ENCODE measurements at regions not wholly inside any gene's neighbourhood (a gene's known extent, or its start where the extent isn't known, plus 50 kb on each side); places are given as distances from the start of the nearest gene placed in this dataset.

- H3K4me1 ChIP-seq (ENCODE audit: low read length): peaks cover 14% of the 10 kb centered on the region
- no peak overlapping the region for H3K4me3 ChIP-seq (ENCODE audit: low read length)
- no peak for DNase-seq
- no peaks in the 10 kb centered on the region for H3K27me3 ChIP-seq (replicated peaks; ENCODE audit: insufficient read depth, low read length)
- TF ChIP-seq EZH2phosphoT487 (IDR thresholded peaks at IDR 0.05; ENCODE audit: low read length): no peak
- no peak for TF ChIP-seq CTCF (IDR thresholded peaks at IDR 0.05; ENCODE audit: low read length)
- no peak for TF ChIP-seq EZH2 (optimal IDR thresholded peaks at IDR 0.05; ENCODE audit: low read depth, low read length)
- H3K79me2 ChIP-seq (ENCODE audit: low read length): no peaks in the 10 kb centered on the region
- H3K9ac ChIP-seq (ENCODE audit: low read length): no peak overlapping the region
- no peak overlapping the region for H2AFZ ChIP-seq (ENCODE audit: low read length)
- no peaks in the 10 kb centered on the region for H3K9me2 ChIP-seq (replicated peaks; ENCODE audit: insufficient read depth, low read length)
- H3K36me3 ChIP-seq (replicated peaks; ENCODE audit: insufficient read depth, low read length): no peaks in the 10 kb centered on the region
- no peaks in the 10 kb centered on the region for H4K20me1 ChIP-seq (ENCODE audit: insufficient read depth, low read length)
- H3K27ac ChIP-seq (ENCODE audit: low read length): no peak overlapping the region
- H3F3A ChIP-seq (ENCODE audit: insufficient read depth, low read length): peaks cover 15% of the 10 kb centered on the region
- H3K4me2 ChIP-seq (ENCODE audit: low read depth, low read length): no peak overlapping the region
- H3K9me3 ChIP-seq (replicated peaks; ENCODE audit: insufficient read depth, low read length): no peaks in the 10 kb centered on the region
These were observed 133.5 kb downstream of the GADD45G start for GRCh38 chr9:89738137-89738932.

GRCh38 chr9:89739511-89739910 is 134.7 kb downstream of the GADD45G start:
- no peak overlapping the region for H2AFZ ChIP-seq (ENCODE audit: low read length)
- peaks cover 25% of the 10 kb centered on the region for H3K4me1 ChIP-seq (ENCODE audit: low read length)
- H3F3A ChIP-seq (ENCODE audit: insufficient read depth, low read length): peaks cover 26% of the 10 kb centered on the region
- H3K36me3 ChIP-seq (replicated peaks; ENCODE audit: insufficient read depth, low read length): no peaks in the 10 kb centered on the region
- no peak overlapping the region for H3K9ac ChIP-seq (ENCODE audit: low read length)
- no peaks in the 10 kb centered on the region for H3K79me2 ChIP-seq (ENCODE audit: low read length)
- no peak overlapping the region for H3K27ac ChIP-seq (ENCODE audit: low read length)
- TF ChIP-seq EZH2 (optimal IDR thresholded peaks at IDR 0.05; ENCODE audit: low read depth, low read length) (no peak), CTCF (IDR thresholded peaks at IDR 0.05; ENCODE audit: low read length) (no peak), EZH2phosphoT487 (IDR thresholded peaks at IDR 0.05; ENCODE audit: low read length) (no peak)
- H3K9me2 ChIP-seq (replicated peaks; ENCODE audit: insufficient read depth, low read length): no peaks in the 10 kb centered on the region
- DNase-seq: no peak
- H3K4me2 ChIP-seq (ENCODE audit: low read depth, low read length): no peak overlapping the region
- no peaks in the 10 kb centered on the region for H4K20me1 ChIP-seq (ENCODE audit: insufficient read depth, low read length)
- H3K4me3 ChIP-seq (ENCODE audit: low read length): no peak overlapping the region
- no peaks in the 10 kb centered on the region for H3K27me3 ChIP-seq (replicated peaks; ENCODE audit: insufficient read depth, low read length)
- no peaks in the 10 kb centered on the region for H3K9me3 ChIP-seq (replicated peaks; ENCODE audit: insufficient read depth, low read length)

- H3K9me3 ChIP-seq (replicated peaks; ENCODE audit: insufficient read depth, low read length): no peaks in the 10 kb centered on the region
- no peaks in the 10 kb centered on the region for H3K36me3 ChIP-seq (replicated peaks; ENCODE audit: insufficient read depth, low read length)
- peaks cover 27% of the 10 kb centered on the region for H3F3A ChIP-seq (ENCODE audit: insufficient read depth, low read length)
- no peaks in the 10 kb centered on the region for H3K79me2 ChIP-seq (ENCODE audit: low read length)
- H4K20me1 ChIP-seq (ENCODE audit: insufficient read depth, low read length): no peaks in the 10 kb centered on the region
- peaks cover 29% of the 10 kb centered on the region for H3K4me1 ChIP-seq (ENCODE audit: low read length)
- no peaks in the 10 kb centered on the region for H3K9me2 ChIP-seq (replicated peaks; ENCODE audit: insufficient read depth, low read length)
- H3K4me2 ChIP-seq (ENCODE audit: low read depth, low read length): no peak overlapping the region
- H3K27ac ChIP-seq (ENCODE audit: low read length): no peak overlapping the region
- no peak overlapping the region for H3K4me3 ChIP-seq (ENCODE audit: low read length)
- DNase-seq: no peak
- TF ChIP-seq CTCF (IDR thresholded peaks at IDR 0.05; ENCODE audit: low read length): no peak
- TF ChIP-seq EZH2phosphoT487 (IDR thresholded peaks at IDR 0.05; ENCODE audit: low read length): no peak
- no peak for TF ChIP-seq EZH2 (optimal IDR thresholded peaks at IDR 0.05; ENCODE audit: low read depth, low read length)
- no peak overlapping the region for H2AFZ ChIP-seq (ENCODE audit: low read length)
- H3K27me3 ChIP-seq (replicated peaks; ENCODE audit: insufficient read depth, low read length): no peaks in the 10 kb centered on the region
- no peak overlapping the region for H3K9ac ChIP-seq (ENCODE audit: low read length)
These were observed 135.1 kb downstream of the GADD45G start for GRCh38 chr9:89739916-89740315.
